ENCODE measurements at regions not wholly inside any gene's neighbourhood (a gene's known extent, or its start where the extent isn't known, plus 50 kb on each side); places are given as distances from the start of the nearest gene placed in this dataset.
"Not testable (repeated sequence)": the region's sequence is repeated elsewhere in the genome, so short reads cannot be mapped to it uniquely, and the experiment has no call there.

GRCh38 chr19:34871911-34872310, 54.8 kb upstream of the ZNF30 start:
- TF ChIP-seq CTCF (optimal IDR thresholded peaks at IDR 0.05 in 1 of 3, IDR thresholded peaks at IDR 0.05 in 1 of 3, conservative IDR thresholded peaks at IDR 0.05 in 1 of 3; ENCODE audit: extremely low read depth in 1 of 3, insufficient read depth in 2 of 3, low read length in 3 of 3); EZH2 (IDR thresholded peaks at IDR 0.05; ENCODE audit: low read length): not testable (repeated sequence)

Measured in keratinocyte (primary cell).